HepG2 (cell line): ENCODE measurements at regions not wholly inside any gene's neighbourhood (a gene's known extent, or its start where the extent isn't known, plus 50 kb on each side); places are given as distances from the start of the nearest gene placed in this dataset.

Source experiments
- ATAC-seq: fragments of 200-7000 bp; cut with Tn5 transposase; 3 replicates; pipeline ENCODE4 v1.9.1; 2020; ENCODE audit warnings: mild to moderate bottlenecking, moderate library complexity
- BruUV-seq: library from RNA; stranded (reverse); fragments of 400-500 nt; replicated peaks from 2 replicates; lab custom pipeline; 2021; lab: Mats Ljungman, UMichigan
- CTCF ChIA-PET: fragments of 300-600 bp; formaldehyde crosslinking; extraction: SDS; loops from one replicate; lab custom pipeline; 2021; ENCODE audit warnings: low total read pairs, inconsistent platforms, low intra/inter-chr PET ratio; lab: Yijun Ruan, JAX
- POLR2A ChIA-PET: fragments of 350-600 bp; sonication (Branson Sonifier 250); formaldehyde crosslinking; loops from one replicate; lab custom pipeline; 2020; ENCODE audit warnings: antibody characterized with exemption, inconsistent platforms; lab: Yijun Ruan, JAX
- DNase-seq: peaks from one replicate; pipeline ENCODE4 v3.0.0-alpha.2; 2015; ENCODE audit warnings: low spot score
- FAIRE-seq: peaks from 3 replicates; lab custom pipeline; 2011; peaks lifted over from hg19 to GRCh38; lab: Jason Lieb, UNC
- H2AFZ ChIP-seq: one replicate; pipeline ENCODE4 v1.6.1; 2011; ENCODE audit warnings: low read length, inconsistent platforms
- H3K27ac ChIP-seq: fragments of 300-600 bp; 3 replicates; pipeline ENCODE4 v1.8.0; 2011; ENCODE audit warnings: mixed run types, mild to moderate bottlenecking, mixed read lengths, low read length, inconsistent platforms; ENCODE audit not compliant: insufficient read depth; ENCODE audit errors: extremely low read length
- H3K27me3 ChIP-seq, 2 experiments: fragments of 200-600 bp in 1 of 2; 2 replicates in 1 of 2; 3 replicates in 1 of 2; pipeline versions ENCODE4 v1.6.0 to v1.8.0; 2011; ENCODE audit warnings: low read length in 2 of 2, mild to moderate bottlenecking in 2 of 2, moderate library complexity in 2 of 2, inconsistent platforms in 1 of 2; ENCODE audit not compliant: insufficient read depth in 2 of 2, control insufficient read depth in 1 of 2
- H3K36me3 ChIP-seq, 2 experiments: fragments of 200-600 bp in 1 of 2; replicated peaks in 1 of 2; 2 replicates in 1 of 2; 3 replicates in 1 of 2; pipeline versions ENCODE4 v1.5.1 to v1.8.0; 2011; ENCODE audit warnings: low read length in 2 of 2, inconsistent platforms in 1 of 2; ENCODE audit not compliant: insufficient read depth in 2 of 2, control insufficient read depth in 1 of 2
- H3K4me1 ChIP-seq: 2 replicates; pipeline ENCODE4 v1.5.1; 2012; ENCODE audit warnings: low read length, inconsistent platforms; ENCODE audit not compliant: insufficient read depth
- H3K4me2 ChIP-seq: 2 replicates; pipeline ENCODE4 v1.6.0; 2011; ENCODE audit warnings: low read depth, low read length, inconsistent platforms
- H3K4me3 ChIP-seq, 3 experiments: fragments of 200-600 bp in 1 of 3; sonication (generic), shearing (Covaris generic) in 1 of 3; replicated peaks in 1 of 3; 2 replicates each; pipeline ENCODE4 v1.5.1; 2011 to 2016; ENCODE audit warnings: low read length in 3 of 3, inconsistent platforms in 2 of 3, low read depth in 2 of 3, mild to moderate bottlenecking in 2 of 3, control low read depth in 1 of 3, mixed read lengths in 1 of 3; ENCODE audit not compliant: insufficient read depth in 1 of 3
- H3K79me2 ChIP-seq: one replicate; pipeline ENCODE4 v1.6.1; 2011; ENCODE audit warnings: low read length, inconsistent platforms; ENCODE audit not compliant: insufficient read depth
- H3K9ac ChIP-seq: 2 replicates; pipeline ENCODE4 v1.6.0; 2011; ENCODE audit warnings: mild to moderate bottlenecking, low read depth, low read length, inconsistent platforms; ENCODE audit not compliant: insufficient read depth
- H3K9me3 ChIP-seq: 2 replicates; pipeline ENCODE4 v1.5.1; 2012; ENCODE audit warnings: mild to moderate bottlenecking, low read length
- H4K20me1 ChIP-seq: 2 replicates; pipeline ENCODE4 v1.6.0; 2011; ENCODE audit warnings: inconsistent platforms, mild to moderate bottlenecking, low read length, moderate library complexity; ENCODE audit not compliant: insufficient read depth
- ARNT2 ChIP-seq: sonication (generic); formaldehyde crosslinking; IDR thresholded peaks from 2 replicates; pipeline ENCODE4 v1.8.0; 2022; ENCODE audit warnings: mild to moderate bottlenecking, low read depth, missing genetic modification reagents, moderate library complexity
- ESRRA ChIP-seq: sonication (generic); formaldehyde crosslinking; IDR thresholded peaks from 2 replicates; pipeline ENCODE4 v1.5.1; 2020; ENCODE audit warnings: mild to moderate bottlenecking, low read depth, missing genetic modification reagents
- MZF1 ChIP-seq: sonication (generic); formaldehyde crosslinking; IDR thresholded peaks from 2 replicates; pipeline ENCODE4 v1.8.1; 2023; ENCODE audit warnings: mild to moderate bottlenecking, missing genetic modification reagents, borderline replicate concordance
- ONECUT2 ChIP-seq: sonication (generic); formaldehyde crosslinking; IDR thresholded peaks from 2 replicates; pipeline ENCODE4 v1.4.0; 2020; ENCODE audit warnings: missing genetic modification reagents
- SIX1 ChIP-seq: sonication (generic); formaldehyde crosslinking; IDR thresholded peaks from 2 replicates; pipeline ENCODE4 v1.4.0; 2020; ENCODE audit warnings: missing genetic modification reagents, borderline replicate concordance
- ZNF761 ChIP-seq: sonication (generic); formaldehyde crosslinking; conservative IDR thresholded peaks from 2 replicates; pipeline ENCODE4 v1.4.0; 2020; ENCODE audit warnings: mild to moderate bottlenecking, missing genetic modification reagents
- ZZZ3 ChIP-seq: sonication (generic); formaldehyde crosslinking; IDR thresholded peaks from 2 replicates; pipeline ENCODE4 v1.4.0; 2020; ENCODE audit warnings: missing genetic modification reagents, mild to moderate bottlenecking, borderline replicate concordance
- WGBS: methylation state at CpG from one replicate; pipeline ENCODE4 v1.1.6; 2017; ENCODE audit warnings: low lambda C conversion rate; 5-methylcytosine and 5-hydroxymethylcytosine counted together
- in situ Hi-C: cut with HindIII; loops from 2 replicates; pipeline ENCODE4 v1.10.0; 2017; ENCODE audit warnings: low pct_unique_long_range_greater_than_20kb; ENCODE audit not compliant: extremely low pct_ligation_motif_present
- intact Hi-C: fragments of 100-400 bp; cut with micrococcal nuclease; formaldehyde crosslinking; loops from one replicate; pipeline ENCODE4 v1.10.0; 2022; ENCODE audit not compliant: unreplicated experiment
- TF ChIP-seq, protein P1 (sequence below): sonication (generic); formaldehyde crosslinking; IDR thresholded peaks from 2 replicates; pipeline ENCODE4 v1.5.1; 2020; ENCODE audit warnings: missing genetic modification reagents, mild to moderate bottlenecking, borderline replicate concordance
- TF ChIP-seq, protein P2 (sequence below): sonication (generic); formaldehyde crosslinking; IDR thresholded peaks from 2 replicates; pipeline ENCODE4 v1.5.0; 2020; ENCODE audit warnings: mild to moderate bottlenecking, missing genetic modification reagents, borderline replicate concordance

GRCh38 chr6:6966127-6966526 lies 141.6 kb upstream of the RREB1 start:
- no peaks in the 10 kb centered on the region; a peak in 1 of 5 replicates for H3K27me3 ChIP-seq
- DNase-seq (no peak), ATAC-seq (no peak), FAIRE-seq (no peak)
- POLR2A ChIA-PET, result no interaction called here
- BruUV-seq, result no TSS peak
- 0% methylated on average over 1 of the region's 1 CpG for WGBS
- no peaks in the 10 kb centered on the region for H3K36me3 ChIP-seq
- in situ Hi-C loops, result no loop called here
- CTCF ChIA-PET, result no interaction called here
- H3K27ac ChIP-seq, result no peak overlapping the region
- H3K4me2 ChIP-seq, result no peak overlapping the region
- H3K79me2 ChIP-seq, result no peaks in the 10 kb centered on the region
- no peaks in the 10 kb centered on the region for H4K20me1 ChIP-seq
- H3K4me1 ChIP-seq, result peaks cover 20% of the 10 kb centered on the region
- H3K9ac ChIP-seq, result no peak overlapping the region
- H2AFZ ChIP-seq, result no peak overlapping the region
- intact Hi-C loops, result no loop called here
- TF ChIP-seq MZF1 (CRISPR knock-in tag) (no peak), SIX1 (CRISPR knock-in tag) (no peak), ONECUT2 (CRISPR knock-in tag) (no peak), ZNF761 (CRISPR knock-in tag) (no peak), ESRRA (no peak), ARNT2 (CRISPR knock-in tag) (no peak), ZZZ3 (CRISPR knock-in tag) (no peak)
- TF ChIP-seq, protein P1, sequence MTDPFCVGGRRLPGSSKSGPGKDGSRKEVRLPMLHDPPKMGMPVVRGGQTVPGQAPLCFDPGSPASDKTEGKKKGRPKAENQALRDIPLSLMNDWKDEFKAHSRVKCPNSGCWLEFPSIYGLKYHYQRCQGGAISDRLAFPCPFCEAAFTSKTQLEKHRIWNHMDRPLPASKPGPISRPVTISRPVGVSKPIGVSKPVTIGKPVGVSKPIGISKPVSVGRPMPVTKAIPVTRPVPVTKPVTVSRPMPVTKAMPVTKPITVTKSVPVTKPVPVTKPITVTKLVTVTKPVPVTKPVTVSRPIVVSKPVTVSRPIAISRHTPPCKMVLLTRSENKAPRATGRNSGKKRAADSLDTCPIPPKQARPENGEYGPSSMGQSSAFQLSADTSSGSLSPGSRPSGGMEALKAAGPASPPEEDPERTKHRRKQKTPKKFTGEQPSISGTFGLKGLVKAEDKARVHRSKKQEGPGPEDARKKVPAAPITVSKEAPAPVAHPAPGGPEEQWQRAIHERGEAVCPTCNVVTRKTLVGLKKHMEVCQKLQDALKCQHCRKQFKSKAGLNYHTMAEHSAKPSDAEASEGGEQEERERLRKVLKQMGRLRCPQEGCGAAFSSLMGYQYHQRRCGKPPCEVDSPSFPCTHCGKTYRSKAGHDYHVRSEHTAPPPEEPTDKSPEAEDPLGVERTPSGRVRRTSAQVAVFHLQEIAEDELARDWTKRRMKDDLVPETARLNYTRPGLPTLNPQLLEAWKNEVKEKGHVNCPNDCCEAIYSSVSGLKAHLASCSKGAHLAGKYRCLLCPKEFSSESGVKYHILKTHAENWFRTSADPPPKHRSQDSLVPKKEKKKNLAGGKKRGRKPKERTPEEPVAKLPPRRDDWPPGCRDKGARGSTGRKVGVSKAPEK (CRISPR knock-in tag), result no peak
- TF ChIP-seq, protein P2, sequence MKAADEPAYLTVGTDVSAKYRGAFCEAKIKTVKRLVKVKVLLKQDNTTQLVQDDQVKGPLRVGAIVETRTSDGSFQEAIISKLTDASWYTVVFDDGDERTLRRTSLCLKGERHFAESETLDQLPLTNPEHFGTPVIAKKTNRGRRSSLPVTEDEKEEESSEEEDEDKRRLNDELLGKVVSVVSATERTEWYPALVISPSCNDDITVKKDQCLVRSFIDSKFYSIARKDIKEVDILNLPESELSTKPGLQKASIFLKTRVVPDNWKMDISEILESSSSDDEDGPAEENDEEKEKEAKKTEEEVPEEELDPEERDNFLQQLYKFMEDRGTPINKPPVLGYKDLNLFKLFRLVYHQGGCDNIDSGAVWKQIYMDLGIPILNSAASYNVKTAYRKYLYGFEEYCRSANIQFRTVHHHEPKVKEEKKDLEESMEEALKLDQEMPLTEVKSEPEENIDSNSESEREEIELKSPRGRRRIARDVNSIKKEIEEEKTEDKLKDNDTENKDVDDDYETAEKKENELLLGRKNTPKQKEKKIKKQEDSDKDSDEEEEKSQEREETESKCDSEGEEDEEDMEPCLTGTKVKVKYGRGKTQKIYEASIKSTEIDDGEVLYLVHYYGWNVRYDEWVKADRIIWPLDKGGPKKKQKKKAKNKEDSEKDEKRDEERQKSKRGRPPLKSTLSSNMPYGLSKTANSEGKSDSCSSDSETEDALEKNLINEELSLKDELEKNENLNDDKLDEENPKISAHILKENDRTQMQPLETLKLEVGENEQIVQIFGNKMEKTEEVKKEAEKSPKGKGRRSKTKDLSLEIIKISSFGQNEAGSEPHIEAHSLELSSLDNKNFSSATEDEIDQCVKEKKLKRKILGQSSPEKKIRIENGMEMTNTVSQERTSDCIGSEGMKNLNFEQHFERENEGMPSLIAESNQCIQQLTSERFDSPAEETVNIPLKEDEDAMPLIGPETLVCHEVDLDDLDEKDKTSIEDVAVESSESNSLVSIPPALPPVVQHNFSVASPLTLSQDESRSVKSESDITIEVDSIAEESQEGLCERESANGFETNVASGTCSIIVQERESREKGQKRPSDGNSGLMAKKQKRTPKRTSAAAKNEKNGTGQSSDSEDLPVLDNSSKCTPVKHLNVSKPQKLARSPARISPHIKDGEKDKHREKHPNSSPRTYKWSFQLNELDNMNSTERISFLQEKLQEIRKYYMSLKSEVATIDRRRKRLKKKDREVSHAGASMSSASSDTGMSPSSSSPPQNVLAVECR (CRISPR knock-in tag), result no peak
- TF ChIP-seq, all 625 proteins: peak for 0
- Histone ChIP-seq H3K9me3 (no peaks in the 10 kb centered on the region), H3K4me3 (no peak overlapping the region)
